ENCODE measurements at regions not wholly inside any gene's neighbourhood (a gene's known extent, or its start where the extent isn't known, plus 50 kb on each side); places are given as distances from the start of the nearest gene placed in this dataset.
A peak's percentile ranks its signal among the peaks of the same experiment; 100 is the strongest.

- H4K91ac ChIP-seq (ENCODE audit: low read length) = no peak overlapping the region
- no peak overlapping the region for H2BK5ac ChIP-seq (ENCODE audit: low read depth, low read length, poor library complexity, severe bottlenecking)
- no peak overlapping the region for H2AFZ ChIP-seq (ENCODE audit: low read depth, low read length)
- H2BK120ac ChIP-seq (ENCODE audit: low read depth, low read length) = no peak overlapping the region
- no peak overlapping the region for H4K8ac ChIP-seq (ENCODE audit: low read length)
- no peak overlapping the region for H3K4me2 ChIP-seq (ENCODE audit: low read length, poor library complexity, severe bottlenecking)
- no peaks in the 10 kb centered on the region for H3K36me3 ChIP-seq (ENCODE audit: control insufficient read depth in 1 of 2, insufficient read depth in 2 of 2, low read depth in 1 of 2, low read length in 2 of 2)
- H3K14ac ChIP-seq (ENCODE audit: low read length in 2 of 2) = no peak overlapping the region
- H3K4me1 ChIP-seq (ENCODE audit: control insufficient read depth, insufficient read depth, low read depth, low read length) = no peaks in the 10 kb centered on the region
- peak overlapping the region; percentile 57 for H3K27ac ChIP-seq (ENCODE audit: low read length, poor library complexity, severe bottlenecking)
- H3K9ac ChIP-seq (ENCODE audit: low read length) = no peak overlapping the region
- H2AK5ac ChIP-seq (ENCODE audit: low read length, severe bottlenecking) = no peak overlapping the region
- peak; percentile 3 for DNase-seq
- no peak overlapping the region for H2BK15ac ChIP-seq (ENCODE audit: low read depth, poor library complexity, severe bottlenecking)
- H3K79me1 ChIP-seq (replicated peaks; ENCODE audit: low read length, poor library complexity, severe bottlenecking) = no peaks in the 10 kb centered on the region
- no peak overlapping the region for H3K23ac ChIP-seq (ENCODE audit: low read length in 2 of 2)
- no peaks in the 10 kb centered on the region for H3K9me3 ChIP-seq (ENCODE audit: control insufficient read depth, low read length)
- H3K18ac ChIP-seq (ENCODE audit: low read depth in 1 of 2, low read length in 2 of 2) = no peak overlapping the region
- H2BK12ac ChIP-seq (ENCODE audit: low read length in 2 of 2) = no peak overlapping the region
- H3K27me3 ChIP-seq (ENCODE audit: control insufficient read depth in 1 of 2, insufficient read depth in 1 of 2, low read length in 2 of 2) = no peaks in the 10 kb centered on the region
- no peak overlapping the region for H3K4ac ChIP-seq (ENCODE audit: low read depth in 1 of 2, low read length in 2 of 2)
- 53% methylated on average over 2 of the region's 2 CpGs for WGBS
- H3K4me3 ChIP-seq (ENCODE audit: insufficient read depth in 1 of 2, low read depth in 1 of 2, low read length in 2 of 2) = no peak overlapping the region
These were observed 426.5 kb upstream of the BRINP3 start for GRCh38 chr1:190904091-190904695.

DNA sequence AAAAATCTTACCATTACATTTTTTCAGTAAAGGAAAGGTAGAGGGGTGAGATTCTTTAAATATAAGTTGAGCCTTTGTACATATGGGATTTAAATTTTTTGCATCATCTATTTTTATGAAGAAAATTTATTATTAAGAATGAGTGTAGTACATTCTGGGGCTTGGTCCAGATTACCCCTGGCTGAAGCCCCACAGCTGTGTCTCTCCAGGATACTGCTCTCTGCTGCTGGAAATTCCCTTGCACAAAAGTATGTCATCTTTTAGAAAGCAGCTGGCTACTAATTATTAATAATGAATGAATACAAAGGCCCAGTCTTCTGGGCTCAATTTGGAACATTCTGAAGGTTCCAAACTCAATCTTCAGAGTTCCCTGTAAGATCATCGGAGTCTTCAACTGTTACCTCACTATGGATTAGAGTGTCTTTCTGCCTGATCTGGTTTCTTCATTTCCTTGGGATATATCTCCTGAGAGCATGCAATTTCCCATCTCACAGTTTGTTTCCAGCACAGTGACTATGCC lies 428.6 kb upstream of the BRINP3 start:
- H3K23ac ChIP-seq (ENCODE audit: low read length in 2 of 2) = no peak overlapping the region
- H3K4ac ChIP-seq (ENCODE audit: low read depth in 1 of 2, low read length in 2 of 2) = no peak overlapping the region
- no peak overlapping the region for H3K27ac ChIP-seq (ENCODE audit: low read length, poor library complexity, severe bottlenecking)
- no peak overlapping the region for H3K4me2 ChIP-seq (ENCODE audit: low read length, poor library complexity, severe bottlenecking)
- no peaks in the 10 kb centered on the region for H3K27me3 ChIP-seq (ENCODE audit: control insufficient read depth in 1 of 2, insufficient read depth in 1 of 2, low read length in 2 of 2)
- no peak overlapping the region for H4K8ac ChIP-seq (ENCODE audit: low read length)
- no peaks in the 10 kb centered on the region for H3K9me3 ChIP-seq (ENCODE audit: control insufficient read depth, low read length)
- H3K18ac ChIP-seq (ENCODE audit: low read depth in 1 of 2, low read length in 2 of 2) = no peak overlapping the region
- no peaks in the 10 kb centered on the region for H3K4me1 ChIP-seq (ENCODE audit: control insufficient read depth, insufficient read depth, low read depth, low read length)
- no peak overlapping the region for H4K91ac ChIP-seq (ENCODE audit: low read length)
- H3K14ac ChIP-seq (ENCODE audit: low read length in 2 of 2) = no peak overlapping the region
- no peak overlapping the region for H3K9ac ChIP-seq (ENCODE audit: low read length)
- H3K36me3 ChIP-seq (ENCODE audit: control insufficient read depth in 1 of 2, insufficient read depth in 2 of 2, low read depth in 1 of 2, low read length in 2 of 2) = no peaks in the 10 kb centered on the region
- no peaks in the 10 kb centered on the region for H3K79me1 ChIP-seq (replicated peaks; ENCODE audit: low read length, poor library complexity, severe bottlenecking)
- 100% methylated on average over 1 of the region's 1 CpG for WGBS
- no peak overlapping the region for H2BK120ac ChIP-seq (ENCODE audit: low read depth, low read length)
- H2AK5ac ChIP-seq (ENCODE audit: low read length, severe bottlenecking) = no peak overlapping the region
- no peak overlapping the region for H2BK5ac ChIP-seq (ENCODE audit: low read depth, low read length, poor library complexity, severe bottlenecking)
- H3K4me3 ChIP-seq (ENCODE audit: insufficient read depth in 1 of 2, low read depth in 1 of 2, low read length in 2 of 2) = no peak overlapping the region
- no peak for DNase-seq
- no peak overlapping the region for H2AFZ ChIP-seq (ENCODE audit: low read depth, low read length)
- no peak overlapping the region for H2BK12ac ChIP-seq (ENCODE audit: low read length in 2 of 2)
- H2BK15ac ChIP-seq (ENCODE audit: low read depth, poor library complexity, severe bottlenecking) = no peak overlapping the region

DNA sequence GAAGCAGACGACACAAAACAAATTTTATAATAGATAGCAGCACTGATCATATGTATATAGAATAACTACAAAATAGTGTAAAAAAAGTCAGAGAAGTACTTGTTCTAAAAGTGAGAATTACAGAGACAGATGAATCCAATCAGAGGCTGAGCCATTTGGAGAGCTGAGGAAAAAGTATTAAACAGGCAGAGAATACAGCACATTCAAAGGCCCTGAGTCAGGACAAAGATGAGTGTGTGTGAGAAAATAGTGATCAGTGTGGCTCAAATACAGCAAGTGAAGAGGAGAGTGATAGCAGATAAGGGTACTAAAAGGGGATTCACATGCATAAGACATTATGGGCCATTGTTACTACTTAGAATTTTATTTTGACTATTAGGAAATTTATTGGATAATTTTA lies 430.6 kb upstream of the BRINP3 start:
- no peaks in the 10 kb centered on the region for H3K4me1 ChIP-seq (ENCODE audit: control insufficient read depth, insufficient read depth, low read depth, low read length)
- WGBS = no CpG with 5 or more reads among the region's 1 CpG

GRCh38 chr1:190908691-190909090 lies 431.0 kb upstream of the BRINP3 start:
- H2BK12ac ChIP-seq (ENCODE audit: low read length in 2 of 2) = no peak overlapping the region
- H3K36me3 ChIP-seq (ENCODE audit: control insufficient read depth in 1 of 2, insufficient read depth in 2 of 2, low read depth in 1 of 2, low read length in 2 of 2) = no peaks in the 10 kb centered on the region
- H3K4me3 ChIP-seq (ENCODE audit: insufficient read depth in 1 of 2, low read depth in 1 of 2, low read length in 2 of 2) = no peak overlapping the region
- no peak overlapping the region for H2BK120ac ChIP-seq (ENCODE audit: low read depth, low read length)
- H2AFZ ChIP-seq (ENCODE audit: low read depth, low read length) = no peak overlapping the region
- H2BK5ac ChIP-seq (ENCODE audit: low read depth, low read length, poor library complexity, severe bottlenecking) = no peak overlapping the region
- no peaks in the 10 kb centered on the region for H3K27me3 ChIP-seq (ENCODE audit: control insufficient read depth in 1 of 2, insufficient read depth in 1 of 2, low read length in 2 of 2)
- no peak overlapping the region for H2AK5ac ChIP-seq (ENCODE audit: low read length, severe bottlenecking)
- H3K79me1 ChIP-seq (replicated peaks; ENCODE audit: low read length, poor library complexity, severe bottlenecking) = no peaks in the 10 kb centered on the region
- H2BK15ac ChIP-seq (ENCODE audit: low read depth, poor library complexity, severe bottlenecking) = no peak overlapping the region
- H3K27ac ChIP-seq (ENCODE audit: low read length, poor library complexity, severe bottlenecking) = no peak overlapping the region
- H3K4me2 ChIP-seq (ENCODE audit: low read length, poor library complexity, severe bottlenecking) = no peak overlapping the region
- H4K8ac ChIP-seq (ENCODE audit: low read length) = no peak overlapping the region
- peaks cover 3% of the 10 kb centered on the region for H3K9me3 ChIP-seq (ENCODE audit: control insufficient read depth, low read length)
- no peak overlapping the region for H3K18ac ChIP-seq (ENCODE audit: low read depth in 1 of 2, low read length in 2 of 2)
- no peaks in the 10 kb centered on the region for H3K4me1 ChIP-seq (ENCODE audit: control insufficient read depth, insufficient read depth, low read depth, low read length)
- H3K4ac ChIP-seq (ENCODE audit: low read depth in 1 of 2, low read length in 2 of 2) = no peak overlapping the region
- no peak overlapping the region for H4K91ac ChIP-seq (ENCODE audit: low read length)
- H3K14ac ChIP-seq (ENCODE audit: low read length in 2 of 2) = no peak overlapping the region
- no peak overlapping the region for H3K23ac ChIP-seq (ENCODE audit: low read length in 2 of 2)
- no peak for DNase-seq
- H3K9ac ChIP-seq (ENCODE audit: low read length) = no peak overlapping the region

More for the DNA sequence above, 430.6 kb upstream of the BRINP3 start:
- no peak overlapping the region for H4K91ac ChIP-seq (ENCODE audit: low read length)
- H2BK5ac ChIP-seq (ENCODE audit: low read depth, low read length, poor library complexity, severe bottlenecking) = no peak overlapping the region
- H2BK12ac ChIP-seq (ENCODE audit: low read length in 2 of 2) = no peak overlapping the region
- H3K4me2 ChIP-seq (ENCODE audit: low read length, poor library complexity, severe bottlenecking) = no peak overlapping the region
- H3K79me1 ChIP-seq (replicated peaks; ENCODE audit: low read length, poor library complexity, severe bottlenecking) = no peaks in the 10 kb centered on the region
- H3K27me3 ChIP-seq (ENCODE audit: control insufficient read depth in 1 of 2, insufficient read depth in 1 of 2, low read length in 2 of 2) = no peaks in the 10 kb centered on the region
- H4K8ac ChIP-seq (ENCODE audit: low read length) = no peak overlapping the region
- no peak overlapping the region for H3K14ac ChIP-seq (ENCODE audit: low read length in 2 of 2)
- H3K4ac ChIP-seq (ENCODE audit: low read depth in 1 of 2, low read length in 2 of 2) = no peak overlapping the region
- H3K27ac ChIP-seq (ENCODE audit: low read length, poor library complexity, severe bottlenecking) = no peak overlapping the region
- no peak overlapping the region for H3K9ac ChIP-seq (ENCODE audit: low read length)
- H3K9me3 ChIP-seq (ENCODE audit: control insufficient read depth, low read length) = peaks cover 3% of the 10 kb centered on the region
- H3K4me3 ChIP-seq (ENCODE audit: insufficient read depth in 1 of 2, low read depth in 1 of 2, low read length in 2 of 2) = no peak overlapping the region
- no peak overlapping the region for H3K18ac ChIP-seq (ENCODE audit: low read depth in 1 of 2, low read length in 2 of 2)
- no peak overlapping the region for H2AK5ac ChIP-seq (ENCODE audit: low read length, severe bottlenecking)
- H2AFZ ChIP-seq (ENCODE audit: low read depth, low read length) = no peak overlapping the region
- no peak overlapping the region for H2BK120ac ChIP-seq (ENCODE audit: low read depth, low read length)
- no peaks in the 10 kb centered on the region for H3K36me3 ChIP-seq (ENCODE audit: control insufficient read depth in 1 of 2, insufficient read depth in 2 of 2, low read depth in 1 of 2, low read length in 2 of 2)
- no peak overlapping the region for H3K23ac ChIP-seq (ENCODE audit: low read length in 2 of 2)
- H2BK15ac ChIP-seq (ENCODE audit: low read depth, poor library complexity, severe bottlenecking) = no peak overlapping the region
- no peak for DNase-seq

All from mesenchymal stem cell (in vitro differentiated cells and primary cell).